NCI-H1092 treated with DMSO at 0.1 percent for 48 hours (cell line): ENCODE measurements at regions not wholly inside any gene's neighbourhood (a gene's known extent, or its start where the extent isn't known, plus 50 kb on each side); places are given as distances from the start of the nearest gene placed in this dataset.

ENCODE experiments used
- DNase-seq: peaks from one replicate; lab custom pipeline; 2025; lab: John Stamatoyannopoulos, UW

- DNase-seq: peak; percentile 44
These were observed 292.1 kb downstream of the SOX4 start for GRCh38 chr6:21885532-21886114.

- peak; percentile 24 for DNase-seq
These were observed 293.1 kb downstream of the SOX4 start for GRCh38 chr6:21886542-21887151.

GRCh38 chr6:21887231-21888185, 294.0 kb downstream of the SOX4 start:
- DNase-seq: peak; percentile 95

- no peak for DNase-seq
These were observed 297.5 kb downstream of the SOX4 start for GRCh38 chr6:21891080-21891479.

- DNase-seq: no peak
These were observed 300.2 kb downstream of the SOX4 start for GRCh38 chr6:21893793-21894192.

GRCh38 chr6:21895555-21895954, 302.0 kb downstream of the SOX4 start:
- no peak for DNase-seq

- no peak for DNase-seq
These were observed 304.7 kb downstream of the SOX4 start for GRCh38 chr6:21898107-21898796.

GRCh38 chr6:21899708-21900107, 306.2 kb downstream of the SOX4 start:
- no peak for DNase-seq

- DNase-seq: no peak
These were observed 307.2 kb downstream of the SOX4 start for GRCh38 chr6:21900730-21901129.

- DNase-seq: no peak
These were observed 309.1 kb downstream of the SOX4 start for GRCh38 chr6:21902628-21903169.

GRCh38 chr6:21905531-21905930, 312.0 kb downstream of the SOX4 start:
- no peak for DNase-seq

GRCh38 chr6:21906826-21907225, 313.3 kb downstream of the SOX4 start:
- DNase-seq: no peak

- no peak for DNase-seq
These were observed 313.7 kb downstream of the SOX4 start for GRCh38 chr6:21907291-21907690.

GRCh38 chr6:21908161-21908848, 314.8 kb downstream of the SOX4 start:
- no peak for DNase-seq

GRCh38 chr6:21909321-21909720, 315.8 kb downstream of the SOX4 start:
- no peak for DNase-seq

GRCh38 chr6:21911208-21911607, 317.7 kb downstream of the SOX4 start:
- DNase-seq: no peak

- no peak for DNase-seq
These were observed 318.7 kb downstream of the SOX4 start for GRCh38 chr6:21912151-21912832.

- no peak for DNase-seq
These were observed 320.8 kb downstream of the SOX4 start for GRCh38 chr6:21914121-21914973.

- DNase-seq: no peak
These were observed 322.2 kb downstream of the SOX4 start for GRCh38 chr6:21915707-21916260.

- no peak for DNase-seq
These were observed 324.5 kb downstream of the SOX4 start for GRCh38 chr6:21918041-21918440.
